Neural crest cell (in vitro differentiated cells): ENCODE measurements at regions not wholly inside any gene's neighbourhood (a gene's known extent, or its start where the extent isn't known, plus 50 kb on each side); places are given as distances from the start of the nearest gene placed in this dataset.
"Not testable (repeated sequence)": the region's sequence is repeated elsewhere in the genome, so short reads cannot be mapped to it uniquely, and the experiment has no call there.

Source experiments
- DNase-seq: peaks from one replicate; pipeline ENCODE4 v3.0.0; 2021; ENCODE audit warnings: low read depth, mixed read lengths, low spot score
- H3K27ac Mint-ChIP-seq: one replicate; pipeline ENCODE4 v1.8.0; 2021; ENCODE audit warnings: mild to moderate bottlenecking, mixed read lengths; ENCODE audit not compliant: unreplicated experiment
- H3K27me3 Mint-ChIP-seq: 2 replicates; pipeline ENCODE4 v1.8.0; 2021; ENCODE audit warnings: low read depth, mild to moderate bottlenecking, mixed read lengths
- H3K36me3 Mint-ChIP-seq: 2 replicates; pipeline ENCODE4 v1.8.0; 2021; ENCODE audit warnings: low read depth, mild to moderate bottlenecking, mixed read lengths
- H3K4me1 Mint-ChIP-seq: 2 replicates; pipeline ENCODE4 v1.8.0; 2021; ENCODE audit warnings: mixed read lengths
- H3K4me3 Mint-ChIP-seq: one replicate; pipeline ENCODE4 v1.8.0; 2021; ENCODE audit warnings: mild to moderate bottlenecking, mixed read lengths
- H3K9me3 Mint-ChIP-seq: 2 replicates; pipeline ENCODE4 v1.8.0; 2021; ENCODE audit warnings: mixed read lengths
- CTCF ChIP-seq: fragments of 200-600 bp; sonication (generic); conservative IDR thresholded peaks from 2 replicates; pipeline ENCODE4 v1.5.0; 2021; ENCODE audit warnings: antibody characterized with exemption, mild to moderate bottlenecking

- peaks cover 3% of the 10 kb centered on the region for H3K9me3 Mint-ChIP-seq
- no peaks in the 10 kb centered on the region for H3K27me3 Mint-ChIP-seq
- H3K36me3 Mint-ChIP-seq, result no peaks in the 10 kb centered on the region
- H3K27ac Mint-ChIP-seq, result peak overlapping the region; percentile 35
- no peak overlapping the region for H3K4me3 Mint-ChIP-seq
- no peaks in the 10 kb centered on the region for H3K4me1 Mint-ChIP-seq
- DNase-seq, result no peak
- no peak for TF ChIP-seq CTCF
These were observed 258.6 kb downstream of the CXCL12 start for GRCh38 chr10:44126291-44126717.

- Mint-ChIP-seq H3K4me1 (no peaks in the 10 kb centered on the region), H3K9me3 (peaks cover 3% of the 10 kb centered on the region), H3K4me3 (no peak overlapping the region), H3K36me3 (no peaks in the 10 kb centered on the region), H3K27me3 (no peaks in the 10 kb centered on the region), H3K27ac (peak overlapping the region; percentile 35)
- DNase-seq, result no peak
- TF ChIP-seq CTCF, result no peak
These were observed 259.0 kb downstream of the CXCL12 start for GRCh38 chr10:44125879-44126278.

GRCh38 chr10:44118500-44118899 lies 266.4 kb downstream of the CXCL12 start:
- H3K9me3 Mint-ChIP-seq, result peaks cover 13% of the 10 kb centered on the region
- no peak overlapping the region for H3K4me3 Mint-ChIP-seq
- H3K27ac Mint-ChIP-seq, result no peak overlapping the region
- H3K36me3 Mint-ChIP-seq, result peaks cover 5% of the 10 kb centered on the region
- H3K4me1 Mint-ChIP-seq, result peaks cover 15% of the 10 kb centered on the region
- H3K27me3 Mint-ChIP-seq, result no peaks in the 10 kb centered on the region
- DNase-seq, result no peak
- no peak for TF ChIP-seq CTCF

GRCh38 chr10:44116474-44116873 lies 268.4 kb downstream of the CXCL12 start:
- no peak for TF ChIP-seq CTCF
- Mint-ChIP-seq H3K36me3 (peaks cover 9% of the 10 kb centered on the region), H3K4me3 (no peak overlapping the region), H3K27ac (no peak overlapping the region), H3K27me3 (no peaks in the 10 kb centered on the region), H3K4me1 (peaks cover 25% of the 10 kb centered on the region), H3K9me3 (peaks cover 18% of the 10 kb centered on the region)
- no peak for DNase-seq

GRCh38 chr10:44115516-44115915 lies 269.4 kb downstream of the CXCL12 start:
- Mint-ChIP-seq H3K36me3 (peaks cover 15% of the 10 kb centered on the region), H3K9me3 (peaks cover 24% of the 10 kb centered on the region), H3K27ac (no peak overlapping the region), H3K4me3 (no peak overlapping the region), H3K4me1 (peaks cover 25% of the 10 kb centered on the region), H3K27me3 (no peaks in the 10 kb centered on the region)
- no peak for TF ChIP-seq CTCF
- DNase-seq, result no peak

- Mint-ChIP-seq H3K9me3 (peaks cover 27% of the 10 kb centered on the region), H3K4me1 (peaks cover 25% of the 10 kb centered on the region), H3K4me3 (no peak overlapping the region), H3K36me3 (peaks cover 15% of the 10 kb centered on the region), H3K27ac (peak overlapping the region; percentile 80), H3K27me3 (no peaks in the 10 kb centered on the region)
- no peak for DNase-seq
- TF ChIP-seq CTCF, result no peak
These were observed 270.5 kb downstream of the CXCL12 start for GRCh38 chr10:44114441-44114840.

- H3K27me3 Mint-ChIP-seq, DNase-seq: not testable (repeated sequence)
- Mint-ChIP-seq H3K4me3 (peak overlapping the region; percentile 19), H3K9me3 (peaks cover 29% of the 10 kb centered on the region), H3K36me3 (peaks cover 18% of the 10 kb centered on the region), H3K4me1 (peaks cover 25% of the 10 kb centered on the region), H3K27ac (peak overlapping the region; percentile 67)
These were observed 272.6 kb downstream of the CXCL12 start for GRCh38 chr10:44112280-44112679.
